H9 (cell line): ENCODE measurements at regions not wholly inside any gene's neighbourhood (a gene's known extent, or its start where the extent isn't known, plus 50 kb on each side); places are given as distances from the start of the nearest gene placed in this dataset.

Experiments
- DNase-seq: peaks from one replicate; pipeline ENCODE4 v3.0.0-alpha.2; 2017
- H2AFZ ChIP-seq: one replicate; pipeline ENCODE4 v1.6.1; 2013; ENCODE audit warnings: mild to moderate bottlenecking, low read length, control low read depth, moderate library complexity
- H2AK5ac ChIP-seq: 2 replicates; pipeline ENCODE4 v1.6.1; 2013; ENCODE audit warnings: low read length, control low read depth, mixed read lengths; ENCODE audit not compliant: insufficient read length
- H2BK120ac ChIP-seq: one replicate; pipeline ENCODE4 v1.6.1; 2013; ENCODE audit warnings: low read depth, mild to moderate bottlenecking, low read length, control low read depth, inconsistent platforms; ENCODE audit not compliant: poor library complexity, severe bottlenecking
- H2BK12ac ChIP-seq: 2 replicates; pipeline ENCODE4 v1.6.1; 2013; ENCODE audit warnings: low read length, control low read depth, mixed read lengths, low read depth; ENCODE audit not compliant: insufficient read length
- H2BK15ac ChIP-seq: 2 replicates; pipeline ENCODE4 v1.6.1; 2013; ENCODE audit warnings: low read depth, low read length, control low read depth
- H2BK20ac ChIP-seq: one replicate; pipeline ENCODE4 v1.6.1; 2013; ENCODE audit warnings: low read depth, mild to moderate bottlenecking, low read length, control low read depth, inconsistent platforms; ENCODE audit not compliant: poor library complexity, severe bottlenecking
- H2BK5ac ChIP-seq: 2 replicates; pipeline ENCODE4 v1.6.1; 2013; ENCODE audit warnings: low read length, control low read depth, mixed read lengths; ENCODE audit not compliant: insufficient read length
- H3K14ac ChIP-seq: 2 replicates; pipeline ENCODE4 v1.6.1; 2013; ENCODE audit warnings: low read length, control low read depth; ENCODE audit not compliant: insufficient read depth
- H3K18ac ChIP-seq: 2 replicates; pipeline ENCODE4 v1.6.1; 2013; ENCODE audit warnings: low read depth, mild to moderate bottlenecking, mixed read lengths, low read length, control low read depth; ENCODE audit not compliant: insufficient read length
- H3K23ac ChIP-seq: 2 replicates; pipeline ENCODE4 v1.6.1; 2013; ENCODE audit warnings: low read length, control low read depth, mixed read lengths, low read depth; ENCODE audit not compliant: insufficient read length
- H3K23me2 ChIP-seq: 2 replicates; pipeline ENCODE4 v1.6.1; 2013; ENCODE audit warnings: low read depth, mild to moderate bottlenecking, mixed read lengths, low read length, control low read depth; ENCODE audit not compliant: insufficient read length, poor library complexity, severe bottlenecking
- H3K27ac ChIP-seq: 2 replicates; pipeline ENCODE4 v1.5.1; 2013; ENCODE audit warnings: low read length, control low read depth, mixed read lengths, low read depth; ENCODE audit not compliant: insufficient read length
- H3K27me3 ChIP-seq: 2 replicates; pipeline ENCODE4 v1.6.1; 2013; ENCODE audit warnings: low read length, control low read depth, inconsistent platforms; ENCODE audit not compliant: insufficient read depth
- H3K4ac ChIP-seq: 2 replicates; pipeline ENCODE4 v1.6.1; 2013; ENCODE audit warnings: low read depth, mild to moderate bottlenecking, control low read depth, inconsistent platforms, low read length, moderate library complexity
- H3K4me1 ChIP-seq: 2 replicates; pipeline ENCODE4 v1.6.1; 2013; ENCODE audit warnings: low read length, control low read depth, inconsistent platforms; ENCODE audit not compliant: insufficient read depth
- H3K4me2 ChIP-seq: 2 replicates; pipeline ENCODE4 v1.6.1; 2013; ENCODE audit warnings: low read length, control low read depth, mixed read lengths; ENCODE audit not compliant: insufficient read length, insufficient read depth
- H3K56ac ChIP-seq: 2 replicates; pipeline ENCODE4 v1.6.1; 2013; ENCODE audit warnings: low read depth, mild to moderate bottlenecking, mixed read lengths, low read length, control low read depth; ENCODE audit not compliant: insufficient read length
- H3K79me1 ChIP-seq: 2 replicates; pipeline ENCODE4 v1.6.1; 2013; ENCODE audit warnings: low read depth, mild to moderate bottlenecking, moderate library complexity, low read length, control low read depth, inconsistent platforms; ENCODE audit not compliant: insufficient read depth, poor library complexity, severe bottlenecking
- H3K79me2 ChIP-seq: 2 replicates; pipeline ENCODE4 v1.6.1; 2013; ENCODE audit warnings: low read length, control low read depth, inconsistent platforms; ENCODE audit not compliant: insufficient read depth
- H3K9ac ChIP-seq: 2 replicates; pipeline ENCODE4 v1.6.1; 2013; ENCODE audit warnings: low read length, control low read depth, mixed read lengths; ENCODE audit not compliant: insufficient read length; ENCODE audit errors: extremely low read depth
- H3K9me3 ChIP-seq: one replicate; pipeline ENCODE4 v1.6.1; 2013; ENCODE audit warnings: low read depth, low read length, inconsistent platforms; ENCODE audit not compliant: control insufficient read depth
- H3T11ph ChIP-seq: one replicate; pipeline ENCODE4 v1.6.1; 2013; ENCODE audit warnings: mild to moderate bottlenecking, low read length, control low read depth, inconsistent platforms
- H4K20me1 ChIP-seq: one replicate; pipeline ENCODE4 v1.6.1; 2013; ENCODE audit not compliant: control insufficient read depth, insufficient read length, insufficient read depth
- H4K5ac ChIP-seq: 2 replicates; pipeline ENCODE4 v1.6.1; 2013; ENCODE audit warnings: low read depth, mild to moderate bottlenecking, mixed read lengths, low read length, control low read depth; ENCODE audit not compliant: insufficient read length
- H4K8ac ChIP-seq: replicated peaks from 2 replicates; pipeline ENCODE4 v1.6.1; 2013; ENCODE audit warnings: low read length, control low read depth, mixed read lengths, low read depth; ENCODE audit not compliant: insufficient read length
- H4K91ac ChIP-seq: 2 replicates; pipeline ENCODE4 v1.6.1; 2013; ENCODE audit warnings: low read depth, mild to moderate bottlenecking, moderate library complexity, mixed read lengths, low read length, control low read depth; ENCODE audit not compliant: insufficient read length
- H3K27ac Mint-ChIP-seq, 3 experiments: 2 replicates in 2 of 3; 3 replicates in 1 of 3; pipeline ENCODE4 v1.8.0; 2020 to 2021; ENCODE audit warnings: mixed read lengths in 3 of 3, mild to moderate bottlenecking in 1 of 3, moderate library complexity in 1 of 3
- H3K27me3 Mint-ChIP-seq: 2 replicates; pipeline ENCODE4 v1.8.0; 2021; ENCODE audit warnings: low read depth, mild to moderate bottlenecking, moderate library complexity, mixed read lengths
- H3K36me3 Mint-ChIP-seq, 3 experiments: 2 replicates in 2 of 3; 3 replicates in 1 of 3; pipeline ENCODE4 v1.8.0; 2020 to 2021; ENCODE audit warnings: low read depth in 3 of 3, mixed read lengths in 3 of 3; ENCODE audit not compliant: insufficient read depth in 1 of 3
- H3K4me1 Mint-ChIP-seq, 2 experiments: 2 replicates each; pipeline ENCODE4 v1.8.0; 2020; ENCODE audit warnings: mixed read lengths in 2 of 2
- H3K4me3 Mint-ChIP-seq, 2 experiments: 2 replicates in 1 of 2; 3 replicates in 1 of 2; pipeline ENCODE4 v1.8.0; 2020 to 2021; ENCODE audit warnings: mild to moderate bottlenecking in 2 of 2, mixed read lengths in 2 of 2, moderate library complexity in 1 of 2
- H3K9me3 Mint-ChIP-seq, 2 experiments: 2 replicates in 1 of 2; 3 replicates in 1 of 2; pipeline ENCODE4 v1.8.0; 2020; ENCODE audit warnings: mild to moderate bottlenecking in 2 of 2, mixed read lengths in 2 of 2, moderate library complexity in 1 of 2
- CTCF ChIP-seq: fragments of 200-600 bp; sonication (generic); conservative IDR thresholded peaks from 3 replicates; pipeline ENCODE4 v1.8.0; 2021; ENCODE audit warnings: antibody characterized with exemption, mild to moderate bottlenecking
- WGBS: extraction: QIAGEN DNeasy Blood & Tissue Kit; methylation state at CpG from one replicate; pipeline ENCODE4 v1.1.7; 2013; ENCODE audit warnings: missing lambda C conversion rate, low lambda C conversion rate, mixed read lengths; ENCODE audit not compliant: insufficient read length; ENCODE audit errors: extremely low coverage; 5-methylcytosine and 5-hydroxymethylcytosine counted together

- Mint-ChIP-seq H3K27ac (no peak overlapping the region), H3K4me3 (no peak overlapping the region), H3K36me3 (peaks cover 0 to 3% (median 0%) of the 10 kb centered on the region in 3 experiments; a peak in 1 of 7 replicates), H3K9me3 (0 out of 5 replicates have a peak, but pooled peaks cover 0 to 2% of the 10 kb centered on the region in 2 experiments), H3K4me1 (peaks cover 10 to 17% of the 10 kb centered on the region in 2 experiments), H3K27me3 (no peaks in the 10 kb centered on the region)
- Histone ChIP-seq H3K4ac (no peak overlapping the region), H4K8ac (no peak overlapping the region), H3K79me2 (no peaks in the 10 kb centered on the region), H3K9ac (no peak overlapping the region), H2BK120ac (no peak overlapping the region), H2AFZ (no peak overlapping the region), H3K56ac (no peak overlapping the region), H3K23me2 (no peaks in the 10 kb centered on the region), H4K20me1 (no peaks in the 10 kb centered on the region), H3K23ac (no peak overlapping the region), H3K27ac (no peak overlapping the region), H3K79me1 (no peaks in the 10 kb centered on the region), H3K4me1 (no peaks in the 10 kb centered on the region), H2BK5ac (no peak overlapping the region), H4K5ac (no peak overlapping the region), H2BK15ac (no peak overlapping the region), H2BK12ac (no peak overlapping the region), H3K4me2 (no peak overlapping the region), H3K27me3 (no peaks in the 10 kb centered on the region), H3K14ac (no peak overlapping the region), H2BK20ac (no peak overlapping the region), H3T11ph (no peak overlapping the region), H3K9me3 (no peaks in the 10 kb centered on the region), H4K91ac (no peak overlapping the region), H2AK5ac (no peak overlapping the region), H3K18ac (no peak overlapping the region)
- no CpG with 5 or more reads among the region's 3 CpGs for WGBS
- DNase-seq = no peak
- TF ChIP-seq CTCF = no peak
Observed at GRCh38 chr12:18807714-18808113, 69.8 kb downstream of the CAPZA3 start.
